ENCODE measurements at regions not wholly inside any gene's neighbourhood (a gene's known extent, or its start where the extent isn't known, plus 50 kb on each side); places are given as distances from the start of the nearest gene placed in this dataset.

GRCh38 chr9:6160579-6160978 lies 55.0 kb upstream of the IL33 start:
- Mint-ChIP-seq H3K4me1 (no peaks in the 10 kb centered on the region), H3K36me3 (no peaks in the 10 kb centered on the region), H3K27me3 (ENCODE audit: insufficient read depth, low read depth) (peaks cover 2% of the 10 kb centered on the region), H3K27ac (no peak overlapping the region), H3K4me3 (no peak overlapping the region), H3K9me3 (peaks cover 8% of the 10 kb centered on the region)
- H3K36me3 ChIP-seq = no peaks in the 10 kb centered on the region
- H3K9me3 ChIP-seq (ENCODE audit: low read depth) = no peaks in the 10 kb centered on the region
- H2AFZ ChIP-seq (replicated peaks) = no peak overlapping the region
- TF ChIP-seq CTCF (IDR thresholded peaks at IDR 0.05) = no peak
- no peak for TF ChIP-seq EZH2 (IDR thresholded peaks at IDR 0.05)
- TF ChIP-seq EZH2phosphoT487 (IDR thresholded peaks at IDR 0.05) = no peak
- H3K4me2 ChIP-seq = no peak overlapping the region
- DNase-seq (ENCODE audit: low spot score) = no peak
- no peak overlapping the region for H3K27ac ChIP-seq
- H4K20me1 ChIP-seq (ENCODE audit: low read depth) = no peaks in the 10 kb centered on the region
- no peaks in the 10 kb centered on the region for H3F3A ChIP-seq (ENCODE audit: low read depth)
- no peaks in the 10 kb centered on the region for H3K4me1 ChIP-seq
- H3K79me2 ChIP-seq (ENCODE audit: low read depth) = no peaks in the 10 kb centered on the region
- H3K9ac ChIP-seq = no peak overlapping the region
- H3K27me3 ChIP-seq = no peaks in the 10 kb centered on the region
- no peak overlapping the region for H3K4me3 ChIP-seq

GRCh38 chr9:6153425-6153824 lies 62.2 kb upstream of the IL33 start:
- Histone ChIP-seq H3K27me3 (no peaks in the 10 kb centered on the region), H4K20me1 (ENCODE audit: low read depth) (no peaks in the 10 kb centered on the region), H3K79me2 (ENCODE audit: low read depth) (no peaks in the 10 kb centered on the region), H3K36me3 (no peaks in the 10 kb centered on the region), H3K27ac (no peak overlapping the region), H3K4me2 (no peak overlapping the region), H3K4me3 (no peak overlapping the region), H2AFZ (replicated peaks) (no peak overlapping the region), H3F3A (ENCODE audit: low read depth) (no peaks in the 10 kb centered on the region), H3K9me3 (ENCODE audit: low read depth) (no peaks in the 10 kb centered on the region), H3K4me1 (no peaks in the 10 kb centered on the region), H3K9ac (no peak overlapping the region)
- DNase-seq (ENCODE audit: low spot score) = no peak
- no peak for TF ChIP-seq EZH2phosphoT487 (IDR thresholded peaks at IDR 0.05)
- Mint-ChIP-seq H3K9me3 (no peaks in the 10 kb centered on the region), H3K36me3 (no peaks in the 10 kb centered on the region), H3K4me1 (no peaks in the 10 kb centered on the region), H3K27me3 (ENCODE audit: insufficient read depth, low read depth) (no peaks in the 10 kb centered on the region), H3K27ac (no peak overlapping the region), H3K4me3 (no peak overlapping the region)

DNA sequence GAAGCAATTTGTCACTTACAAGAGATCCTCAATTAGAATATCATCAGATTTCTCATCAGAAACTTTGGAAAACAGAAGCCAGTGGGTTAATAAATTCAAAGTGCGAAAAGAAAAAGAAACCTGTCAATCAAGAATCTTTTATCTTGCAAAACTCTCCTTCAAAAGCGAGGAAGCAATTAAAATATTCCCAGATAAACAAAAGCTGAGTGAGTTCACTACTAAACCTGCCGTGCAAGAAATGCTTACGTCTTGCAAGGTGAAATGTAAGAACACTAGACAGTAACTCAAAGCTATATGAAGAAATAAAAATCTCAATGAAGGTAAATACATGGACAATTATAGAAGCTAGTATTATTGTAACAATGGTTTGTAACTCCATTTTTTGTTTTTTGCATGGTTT lies 62.8 kb upstream of the IL33 start:
- DNase-seq (ENCODE audit: low spot score) = no peak
- H3K9me3 Mint-ChIP-seq = no peaks in the 10 kb centered on the region
- H3K4me2 ChIP-seq = no peak overlapping the region
- no peaks in the 10 kb centered on the region for H3K27me3 Mint-ChIP-seq (ENCODE audit: insufficient read depth, low read depth)
- H3K79me2 ChIP-seq (ENCODE audit: low read depth) = no peaks in the 10 kb centered on the region
- H3K27me3 ChIP-seq = no peaks in the 10 kb centered on the region
- TF ChIP-seq EZH2 (IDR thresholded peaks at IDR 0.05) (no peak), EZH2phosphoT487 (IDR thresholded peaks at IDR 0.05) (no peak), CTCF (IDR thresholded peaks at IDR 0.05) (no peak)
- H3K36me3 ChIP-seq = no peaks in the 10 kb centered on the region
- H3K4me3 Mint-ChIP-seq = no peak overlapping the region
- no peak overlapping the region for H3K9ac ChIP-seq
- no peaks in the 10 kb centered on the region for H3K4me1 Mint-ChIP-seq
- H3K9me3 ChIP-seq (ENCODE audit: low read depth) = no peaks in the 10 kb centered on the region
- H3K4me3 ChIP-seq = no peak overlapping the region
- H3F3A ChIP-seq (ENCODE audit: low read depth) = no peaks in the 10 kb centered on the region
- H3K27ac Mint-ChIP-seq = no peak overlapping the region
- no peaks in the 10 kb centered on the region for H3K4me1 ChIP-seq
- no peak overlapping the region for H3K27ac ChIP-seq
- H3K36me3 Mint-ChIP-seq = no peaks in the 10 kb centered on the region
- H2AFZ ChIP-seq (replicated peaks) = no peak overlapping the region
- H4K20me1 ChIP-seq (ENCODE audit: low read depth) = no peaks in the 10 kb centered on the region

GRCh38 chr9:6150483-6150882 lies 65.1 kb upstream of the IL33 start:
- TF ChIP-seq EZH2phosphoT487 (IDR thresholded peaks at IDR 0.05) = no peak
- TF ChIP-seq CTCF (IDR thresholded peaks at IDR 0.05) = no peak
- TF ChIP-seq EZH2 (IDR thresholded peaks at IDR 0.05) = no peak
- Mint-ChIP-seq H3K9me3 (no peaks in the 10 kb centered on the region), H3K27ac (no peak overlapping the region), H3K36me3 (no peaks in the 10 kb centered on the region), H3K27me3 (ENCODE audit: insufficient read depth, low read depth) (no peaks in the 10 kb centered on the region), H3K4me3 (no peak overlapping the region), H3K4me1 (no peaks in the 10 kb centered on the region)
- Histone ChIP-seq H3K27ac (no peak overlapping the region), H3F3A (ENCODE audit: low read depth) (no peaks in the 10 kb centered on the region), H3K4me1 (no peaks in the 10 kb centered on the region), H3K9ac (no peak overlapping the region), H2AFZ (replicated peaks) (no peak overlapping the region), H3K27me3 (no peaks in the 10 kb centered on the region), H3K79me2 (ENCODE audit: low read depth) (no peaks in the 10 kb centered on the region), H3K4me2 (no peak overlapping the region), H3K9me3 (ENCODE audit: low read depth) (no peaks in the 10 kb centered on the region), H4K20me1 (ENCODE audit: low read depth) (no peaks in the 10 kb centered on the region), H3K4me3 (no peak overlapping the region), H3K36me3 (no peaks in the 10 kb centered on the region)
- no peak for DNase-seq (ENCODE audit: low spot score)
